MCF 10A (cell line): ENCODE measurements at regions not wholly inside any gene's neighbourhood (a gene's known extent, or its start where the extent isn't known, plus 50 kb on each side); places are given as distances from the start of the nearest gene placed in this dataset.

Experiments
- BruUV-seq: library from RNA; stranded (reverse); fragments of 400-500 nt; replicated peaks from 2 replicates; lab custom pipeline; 2021; lab: Mats Ljungman, UMichigan
- CTCF ChIA-PET: fragments of 300-600 bp; sonication (Branson Sonifier 250); formaldehyde crosslinking; extraction: SDS; loops from one replicate; lab custom pipeline; 2021; ENCODE audit warnings: antibody characterized with exemption, inconsistent platforms; lab: Yijun Ruan, JAX
- POLR2A ChIA-PET: fragments of 300-600, 350-650 bp; sonication (Branson Sonifier 250); formaldehyde crosslinking; extraction: SDS; loops from one replicate; lab custom pipeline; 2020; ENCODE audit warnings: antibody characterized with exemption, inconsistent platforms; lab: Yijun Ruan, JAX
- DNase-seq: peaks from one replicate; pipeline ENCODE4 v3.0.0-alpha.2; 2018; ENCODE audit not compliant: unreplicated experiment
- H3K27ac Mint-ChIP-seq: one replicate; pipeline ENCODE4 v1.8.0; 2022; ENCODE audit warnings: mild to moderate bottlenecking, low read depth, mixed read lengths; ENCODE audit not compliant: unreplicated experiment
- H3K27me3 Mint-ChIP-seq: one replicate; pipeline ENCODE4 v1.8.0; 2022; ENCODE audit warnings: mixed read lengths; ENCODE audit not compliant: insufficient read depth, unreplicated experiment
- H3K36me3 Mint-ChIP-seq: one replicate; pipeline ENCODE4 v1.8.0; 2022; ENCODE audit warnings: mild to moderate bottlenecking, moderate library complexity, mixed read lengths; ENCODE audit not compliant: insufficient read depth, unreplicated experiment
- H3K4me1 Mint-ChIP-seq: one replicate; pipeline ENCODE4 v1.8.0; 2022; ENCODE audit warnings: mixed read lengths; ENCODE audit not compliant: insufficient read depth, unreplicated experiment
- H3K4me3 Mint-ChIP-seq: one replicate; pipeline ENCODE4 v1.8.0; 2022; ENCODE audit warnings: mild to moderate bottlenecking, moderate library complexity, mixed read lengths; ENCODE audit not compliant: unreplicated experiment
- H3K9me3 Mint-ChIP-seq: one replicate; pipeline ENCODE4 v1.8.0; 2022; ENCODE audit warnings: mixed read lengths; ENCODE audit not compliant: unreplicated experiment
- intact Hi-C: fragments of 100-400 bp; cut with micrococcal nuclease; formaldehyde crosslinking; loops from 2 replicates; pipeline ENCODE4 v1.14.1; 2022
- TF ChIP-seq, protein P1 (sequence below): fragments of 200-600 bp; IDR thresholded peaks from one replicate; pipeline ENCODE4 v1.8.0; 2022; ENCODE audit warnings: antibody characterized with exemption, mild to moderate bottlenecking; ENCODE audit not compliant: unreplicated experiment

DNA sequence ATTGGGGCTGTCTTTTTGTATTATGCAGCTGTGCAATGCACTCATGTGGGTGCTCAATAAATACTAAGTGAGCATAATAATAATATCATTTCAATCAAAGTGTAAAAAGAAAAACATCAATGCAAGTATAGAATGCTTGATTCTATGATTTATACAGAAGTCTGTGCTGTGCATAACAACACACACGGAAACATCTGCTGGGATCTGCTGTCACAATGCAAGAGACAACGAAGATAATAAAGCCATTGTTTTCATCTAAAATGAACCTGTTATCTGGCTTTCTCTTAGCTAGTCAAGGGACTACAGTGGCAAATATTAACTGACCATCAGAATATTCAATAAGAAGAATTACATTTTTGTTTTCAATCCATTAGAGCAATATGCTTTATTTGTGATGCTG, 1156.9 kb upstream of the MAP3K7 start:
- TF ChIP-seq, protein P1, sequence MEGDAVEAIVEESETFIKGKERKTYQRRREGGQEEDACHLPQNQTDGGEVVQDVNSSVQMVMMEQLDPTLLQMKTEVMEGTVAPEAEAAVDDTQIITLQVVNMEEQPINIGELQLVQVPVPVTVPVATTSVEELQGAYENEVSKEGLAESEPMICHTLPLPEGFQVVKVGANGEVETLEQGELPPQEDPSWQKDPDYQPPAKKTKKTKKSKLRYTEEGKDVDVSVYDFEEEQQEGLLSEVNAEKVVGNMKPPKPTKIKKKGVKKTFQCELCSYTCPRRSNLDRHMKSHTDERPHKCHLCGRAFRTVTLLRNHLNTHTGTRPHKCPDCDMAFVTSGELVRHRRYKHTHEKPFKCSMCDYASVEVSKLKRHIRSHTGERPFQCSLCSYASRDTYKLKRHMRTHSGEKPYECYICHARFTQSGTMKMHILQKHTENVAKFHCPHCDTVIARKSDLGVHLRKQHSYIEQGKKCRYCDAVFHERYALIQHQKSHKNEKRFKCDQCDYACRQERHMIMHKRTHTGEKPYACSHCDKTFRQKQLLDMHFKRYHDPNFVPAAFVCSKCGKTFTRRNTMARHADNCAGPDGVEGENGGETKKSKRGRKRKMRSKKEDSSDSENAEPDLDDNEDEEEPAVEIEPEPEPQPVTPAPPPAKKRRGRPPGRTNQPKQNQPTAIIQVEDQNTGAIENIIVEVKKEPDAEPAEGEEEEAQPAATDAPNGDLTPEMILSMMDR, result no peak
- intact Hi-C loops, result no loop called here
- ChIA-PET CTCF (interaction anchor here (1.6 kb wide), 1 partner anchor 662 kb away, joined by 3 read pairs; no protein-coding TSS in a partner anchor), POLR2A (no interaction called here)
- BruUV-seq, result no TSS peak
- H3K4me1 Mint-ChIP-seq, result no peaks in the 10 kb centered on the region
- no peak for DNase-seq
- no peaks in the 10 kb centered on the region for H3K36me3 Mint-ChIP-seq
- H3K4me3 Mint-ChIP-seq, result no peak overlapping the region
- no peak overlapping the region for H3K27ac Mint-ChIP-seq
- no peaks in the 10 kb centered on the region for H3K27me3 Mint-ChIP-seq
- no peaks in the 10 kb centered on the region for H3K9me3 Mint-ChIP-seq

DNA sequence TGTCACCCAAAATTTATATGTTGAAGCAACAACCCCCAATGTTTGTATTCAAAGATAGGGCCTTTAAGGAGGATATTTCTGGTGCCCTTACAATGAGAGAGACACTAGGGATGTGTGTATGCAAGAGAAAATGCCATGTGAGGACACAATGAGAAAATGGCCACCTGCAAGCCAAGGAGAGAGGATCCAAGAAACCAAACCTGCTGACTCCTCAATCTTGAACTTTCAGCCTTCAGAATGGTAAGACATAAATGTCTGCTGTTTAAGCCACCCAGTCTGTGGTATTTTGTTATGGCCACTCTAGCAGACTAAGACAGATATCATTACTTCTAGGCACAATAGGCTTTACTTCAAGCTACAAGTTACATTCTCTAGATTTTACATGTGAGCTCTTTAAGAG, 1145.1 kb upstream of the MAP3K7 start:
- Mint-ChIP-seq H3K9me3 (no peaks in the 10 kb centered on the region), H3K27ac (no peak overlapping the region), H3K4me1 (no peaks in the 10 kb centered on the region), H3K27me3 (no peaks in the 10 kb centered on the region), H3K4me3 (no peak overlapping the region), H3K36me3 (no peaks in the 10 kb centered on the region)
- intact Hi-C loops, result no loop called here
- BruUV-seq, result no TSS peak
- ChIA-PET POLR2A (no interaction called here), CTCF (no interaction called here)
- TF ChIP-seq, protein P1, result no peak
- no peak for DNase-seq

GRCh38 chr6:91730710-91731109, 1143.8 kb upstream of the MAP3K7 start:
- Mint-ChIP-seq H3K4me1 (no peaks in the 10 kb centered on the region), H3K27ac (no peak overlapping the region), H3K4me3 (no peak overlapping the region), H3K9me3 (no peaks in the 10 kb centered on the region), H3K36me3 (no peaks in the 10 kb centered on the region), H3K27me3 (no peaks in the 10 kb centered on the region)
- intact Hi-C loops, result no loop called here
- BruUV-seq, result no TSS peak
- no peak for DNase-seq
- POLR2A ChIA-PET, result no interaction called here
- CTCF ChIA-PET, result no interaction called here
- TF ChIP-seq, protein P1, result no peak

- TF ChIP-seq, protein P1, result no peak
- BruUV-seq, result no TSS peak
- DNase-seq, result no peak
- ChIA-PET POLR2A (interaction anchor here (0.7 kb wide), 1 partner anchor 105 kb away, joined by 3 read pairs; no protein-coding TSS in a partner anchor), CTCF (no interaction called here)
- no peak overlapping the region for H3K27ac Mint-ChIP-seq
- peaks cover 5% of the 10 kb centered on the region for H3K4me1 Mint-ChIP-seq
- intact Hi-C loops, result no loop called here
- H3K9me3 Mint-ChIP-seq, result peaks cover 6% of the 10 kb centered on the region
- H3K36me3 Mint-ChIP-seq, result no peaks in the 10 kb centered on the region
- H3K27me3 Mint-ChIP-seq, result no peaks in the 10 kb centered on the region
- no peak overlapping the region for H3K4me3 Mint-ChIP-seq
Measured at GRCh38 chr6:91720324-91720723, 1133.5 kb upstream of the MAP3K7 start.
